ENCODE measurements at regions not wholly inside any gene's neighbourhood (a gene's known extent, or its start where the extent isn't known, plus 50 kb on each side); places are given as distances from the start of the nearest gene placed in this dataset.

GRCh38 chr2:217555081-217555876, 447.5 kb downstream of the TNS1 start:
- H3K9me3 ChIP-seq (ENCODE audit: control insufficient read depth, low read length, poor library complexity, severe bottlenecking): no peaks in the 10 kb centered on the region
- no peak for DNase-seq
- Mint-ChIP-seq H3K27me3 (no peaks in the 10 kb centered on the region), H3K27ac (no peak overlapping the region), H3K4me1 (peaks cover 5% of the 10 kb centered on the region), H3K4me3 (no peak overlapping the region), H3K36me3 (ENCODE audit: low read depth) (no peaks in the 10 kb centered on the region)
- ATAC-seq: no peak

- DNase-seq (no peak), ATAC-seq (no peak)
- H3K27me3 Mint-ChIP-seq: no peaks in the 10 kb centered on the region
- peaks cover 5% of the 10 kb centered on the region for H3K4me1 Mint-ChIP-seq
- H3K9me3 ChIP-seq (ENCODE audit: control insufficient read depth, low read length, poor library complexity, severe bottlenecking): no peaks in the 10 kb centered on the region
- no peak overlapping the region for H3K27ac Mint-ChIP-seq
- no peak overlapping the region for H3K4me3 Mint-ChIP-seq
- H3K36me3 Mint-ChIP-seq (ENCODE audit: low read depth): no peaks in the 10 kb centered on the region
These were observed 449.1 kb downstream of the TNS1 start for GRCh38 chr2:217553679-217554078.

GRCh38 chr2:217553202-217553601, 449.6 kb downstream of the TNS1 start:
- no peaks in the 10 kb centered on the region for H3K27me3 Mint-ChIP-seq
- H3K27ac Mint-ChIP-seq: no peak overlapping the region
- H3K36me3 Mint-ChIP-seq (ENCODE audit: low read depth): no peaks in the 10 kb centered on the region
- ATAC-seq (no peak), DNase-seq (no peak)
- no peak overlapping the region for H3K4me3 Mint-ChIP-seq
- H3K9me3 ChIP-seq (ENCODE audit: control insufficient read depth, low read length, poor library complexity, severe bottlenecking): no peaks in the 10 kb centered on the region
- peaks cover 5% of the 10 kb centered on the region for H3K4me1 Mint-ChIP-seq

GRCh38 chr2:217552081-217552480, 450.7 kb downstream of the TNS1 start:
- DNase-seq: no peak
- no peak overlapping the region for H3K4me3 Mint-ChIP-seq
- H3K36me3 Mint-ChIP-seq (ENCODE audit: low read depth): no peaks in the 10 kb centered on the region
- H3K27ac Mint-ChIP-seq: no peak overlapping the region
- peaks cover 5% of the 10 kb centered on the region for H3K4me1 Mint-ChIP-seq
- ATAC-seq: no peak
- no peaks in the 10 kb centered on the region for H3K27me3 Mint-ChIP-seq
- H3K9me3 ChIP-seq (ENCODE audit: control insufficient read depth, low read length, poor library complexity, severe bottlenecking): no peaks in the 10 kb centered on the region

- H3K27ac Mint-ChIP-seq: no peak overlapping the region
- no peaks in the 10 kb centered on the region for H3K9me3 ChIP-seq (ENCODE audit: control insufficient read depth, low read length, poor library complexity, severe bottlenecking)
- DNase-seq (no peak), ATAC-seq (no peak)
- no peaks in the 10 kb centered on the region for H3K36me3 Mint-ChIP-seq (ENCODE audit: low read depth)
- H3K4me3 Mint-ChIP-seq: no peak overlapping the region
- peaks cover 5% of the 10 kb centered on the region for H3K4me1 Mint-ChIP-seq
- no peaks in the 10 kb centered on the region for H3K27me3 Mint-ChIP-seq
These were observed 451.4 kb downstream of the TNS1 start for GRCh38 chr2:217551252-217551899.

- Mint-ChIP-seq H3K27ac (no peak overlapping the region), H3K27me3 (peaks cover 4% of the 10 kb centered on the region), H3K4me3 (no peak overlapping the region), H3K36me3 (ENCODE audit: low read depth) (no peaks in the 10 kb centered on the region), H3K4me1 (no peaks in the 10 kb centered on the region)
- DNase-seq: no peak
- no peaks in the 10 kb centered on the region for H3K9me3 ChIP-seq (ENCODE audit: control insufficient read depth, low read length, poor library complexity, severe bottlenecking)
- ATAC-seq: no peak
These were observed 463.7 kb downstream of the TNS1 start for GRCh38 chr2:217539126-217539525.

- H3K9me3 ChIP-seq (ENCODE audit: control insufficient read depth, low read length, poor library complexity, severe bottlenecking): no peaks in the 10 kb centered on the region
- Mint-ChIP-seq H3K36me3 (ENCODE audit: low read depth) (no peaks in the 10 kb centered on the region), H3K27me3 (peaks cover 4% of the 10 kb centered on the region), H3K4me1 (no peaks in the 10 kb centered on the region), H3K4me3 (no peak overlapping the region), H3K27ac (no peak overlapping the region)
- no peak for DNase-seq
- ATAC-seq: no peak
These were observed 464.1 kb downstream of the TNS1 start for GRCh38 chr2:217538719-217539118.

GRCh38 chr2:217535957-217536708, 466.7 kb downstream of the TNS1 start:
- Mint-ChIP-seq H3K36me3 (ENCODE audit: low read depth) (no peaks in the 10 kb centered on the region), H3K27me3 (peaks cover 4% of the 10 kb centered on the region), H3K4me3 (no peak overlapping the region), H3K4me1 (no peaks in the 10 kb centered on the region), H3K27ac (no peak overlapping the region)
- DNase-seq: no peak
- no peaks in the 10 kb centered on the region for H3K9me3 ChIP-seq (ENCODE audit: control insufficient read depth, low read length, poor library complexity, severe bottlenecking)
- ATAC-seq: no peak

GRCh38 chr2:217530392-217531090, 472.3 kb downstream of the TNS1 start:
- no peaks in the 10 kb centered on the region for H3K27me3 Mint-ChIP-seq
- ATAC-seq (no peak), DNase-seq (no peak)
- H3K27ac Mint-ChIP-seq: no peak overlapping the region
- no peak overlapping the region for H3K4me3 Mint-ChIP-seq
- H3K9me3 ChIP-seq (ENCODE audit: control insufficient read depth, low read length, poor library complexity, severe bottlenecking): no peaks in the 10 kb centered on the region
- no peaks in the 10 kb centered on the region for H3K36me3 Mint-ChIP-seq (ENCODE audit: low read depth)
- no peaks in the 10 kb centered on the region for H3K4me1 Mint-ChIP-seq

GRCh38 chr2:217529271-217529670, 473.5 kb downstream of the TNS1 start:
- ATAC-seq: no peak

GRCh38 chr2:217527590-217528202, 475.1 kb downstream of the TNS1 start:
- no peaks in the 10 kb centered on the region for H3K4me1 Mint-ChIP-seq
- DNase-seq (no peak), ATAC-seq (no peak)
- no peak overlapping the region for H3K27ac Mint-ChIP-seq
- no peaks in the 10 kb centered on the region for H3K27me3 Mint-ChIP-seq
- H3K4me3 Mint-ChIP-seq: no peak overlapping the region
- H3K36me3 Mint-ChIP-seq (ENCODE audit: low read depth): no peaks in the 10 kb centered on the region
- H3K9me3 ChIP-seq (ENCODE audit: control insufficient read depth, low read length, poor library complexity, severe bottlenecking): no peaks in the 10 kb centered on the region

More at GRCh38 chr2:217529271-217529670, 473.5 kb downstream of the TNS1 start:
- DNase-seq: no peak
- no peaks in the 10 kb centered on the region for H3K36me3 Mint-ChIP-seq (ENCODE audit: low read depth)
- no peak overlapping the region for H3K4me3 Mint-ChIP-seq
- no peak overlapping the region for H3K27ac Mint-ChIP-seq
- H3K27me3 Mint-ChIP-seq: no peaks in the 10 kb centered on the region
- no peaks in the 10 kb centered on the region for H3K9me3 ChIP-seq (ENCODE audit: control insufficient read depth, low read length, poor library complexity, severe bottlenecking)
- H3K4me1 Mint-ChIP-seq: no peaks in the 10 kb centered on the region

- H3K4me3 Mint-ChIP-seq: no peak overlapping the region
- H3K36me3 Mint-ChIP-seq (ENCODE audit: low read depth): no peaks in the 10 kb centered on the region
- no peaks in the 10 kb centered on the region for H3K4me1 Mint-ChIP-seq
- H3K27me3 Mint-ChIP-seq: no peaks in the 10 kb centered on the region
- no peaks in the 10 kb centered on the region for H3K9me3 ChIP-seq (ENCODE audit: control insufficient read depth, low read length, poor library complexity, severe bottlenecking)
- DNase-seq: no peak
- H3K27ac Mint-ChIP-seq: no peak overlapping the region
- no peak for ATAC-seq
These were observed 477.7 kb downstream of the TNS1 start for GRCh38 chr2:217525076-217525475.

GRCh38 chr2:217523286-217523685, 479.5 kb downstream of the TNS1 start:
- no peaks in the 10 kb centered on the region for H3K9me3 ChIP-seq (ENCODE audit: control insufficient read depth, low read length, poor library complexity, severe bottlenecking)
- Mint-ChIP-seq H3K4me1 (no peaks in the 10 kb centered on the region), H3K4me3 (no peak overlapping the region), H3K36me3 (ENCODE audit: low read depth) (no peaks in the 10 kb centered on the region), H3K27ac (no peak overlapping the region), H3K27me3 (no peaks in the 10 kb centered on the region)
- DNase-seq (no peak), ATAC-seq (no peak)
